DND-41 (cell line): ENCODE measurements at regions not wholly inside any gene's neighbourhood (a gene's known extent, or its start where the extent isn't known, plus 50 kb on each side); places are given as distances from the start of the nearest gene placed in this dataset.

ENCODE experiments used
- ATAC-seq: fragments of 200-7000 bp; cut with Tn5 transposase; 3 replicates; pipeline ENCODE4 v1.9.1; 2021; ENCODE audit warnings: low read depth; ENCODE audit not compliant: insufficient read depth
- DNase-seq: peaks from one replicate; pipeline ENCODE4 v3.0.0-alpha.2; 2020
- H2AFZ ChIP-seq: 2 replicates; pipeline ENCODE4 v1.6.0; 2012; ENCODE audit warnings: low read depth, low read length
- H3K27ac ChIP-seq: 2 replicates; pipeline ENCODE4 v1.5.1; 2012; ENCODE audit warnings: low read length, inconsistent platforms
- H3K27me3 ChIP-seq: fragments of 200-600 bp; sonication (generic); 2 replicates; pipeline ENCODE4 v1.6.0; 2012; ENCODE audit warnings: low read length, mild to moderate bottlenecking, inconsistent platforms; ENCODE audit not compliant: insufficient read depth, poor library complexity
- H3K36me3 ChIP-seq: 2 replicates; pipeline ENCODE4 v1.5.1; 2012; ENCODE audit warnings: low read length, inconsistent platforms; ENCODE audit not compliant: insufficient read depth
- H3K4me1 ChIP-seq: 2 replicates; pipeline ENCODE4 v1.5.1; 2012; ENCODE audit warnings: mild to moderate bottlenecking, low read length; ENCODE audit not compliant: insufficient read depth
- H3K4me2 ChIP-seq: 2 replicates; pipeline ENCODE4 v1.6.0; 2012; ENCODE audit warnings: mild to moderate bottlenecking, moderate library complexity, low read length, inconsistent platforms; ENCODE audit not compliant: insufficient read depth
- H3K4me3 ChIP-seq, 2 experiments: fragments of 200-600 bp in 1 of 2; shearing (Covaris generic) in 1 of 2; 2 replicates each; pipeline ENCODE4 v1.5.1; 2012 to 2016; ENCODE audit warnings: inconsistent platforms in 2 of 2, low read length in 2 of 2, mild to moderate bottlenecking in 2 of 2, low read depth in 1 of 2, moderate library complexity in 1 of 2
- H3K79me2 ChIP-seq: 2 replicates; pipeline ENCODE4 v1.6.0; 2012; ENCODE audit warnings: low read length, inconsistent platforms; ENCODE audit not compliant: insufficient read depth
- H3K9ac ChIP-seq: 2 replicates; pipeline ENCODE4 v1.6.0; 2012; ENCODE audit warnings: low read depth, mild to moderate bottlenecking, inconsistent platforms, low read length, moderate library complexity
- H3K9me3 ChIP-seq: 2 replicates; pipeline ENCODE4 v1.5.1; 2012; ENCODE audit warnings: low read length, moderate library complexity, mild to moderate bottlenecking, inconsistent platforms; ENCODE audit not compliant: insufficient read depth, severe bottlenecking
- H4K20me1 ChIP-seq: 2 replicates; pipeline ENCODE4 v1.6.0; 2012; ENCODE audit warnings: low read length; ENCODE audit not compliant: insufficient read depth
- CTCF ChIP-seq: IDR thresholded peaks from 2 replicates; pipeline ENCODE4 v1.5.1; 2012; ENCODE audit warnings: borderline replicate concordance, low read length, moderate library complexity, mild to moderate bottlenecking; ENCODE audit not compliant: poor library complexity, severe bottlenecking; ENCODE audit errors: extremely low read depth
- EZH2 ChIP-seq: IDR thresholded peaks from 3 replicates; pipeline ENCODE4 v1.6.1; 2012; ENCODE audit warnings: borderline replicate concordance, low read depth, mild to moderate bottlenecking, moderate library complexity, low read length, inconsistent platforms; ENCODE audit not compliant: severe bottlenecking

- no peaks in the 10 kb centered on the region for H3K36me3 ChIP-seq
- no peak overlapping the region for H3K4me3 ChIP-seq
- ATAC-seq (peak; percentile 82), DNase-seq (peak; percentile 44)
- no peaks in the 10 kb centered on the region for H3K79me2 ChIP-seq
- no peaks in the 10 kb centered on the region for H4K20me1 ChIP-seq
- H3K27ac ChIP-seq = no peak overlapping the region
- no peak overlapping the region for H2AFZ ChIP-seq
- H3K9me3 ChIP-seq = no peaks in the 10 kb centered on the region
- no peak overlapping the region for H3K4me2 ChIP-seq
- H3K4me1 ChIP-seq = no peaks in the 10 kb centered on the region
- no peak overlapping the region for H3K9ac ChIP-seq
- H3K27me3 ChIP-seq = no peaks in the 10 kb centered on the region
- peak; percentile 72 for TF ChIP-seq CTCF
- TF ChIP-seq EZH2 = no peak
Observed at GRCh38 chr4:115851918-115852766, 738.7 kb upstream of the NDST4 start.

- Histone ChIP-seq H3K4me2 (no peak overlapping the region), H3K27me3 (no peaks in the 10 kb centered on the region), H3K9me3 (no peaks in the 10 kb centered on the region), H3K36me3 (no peaks in the 10 kb centered on the region), H3K9ac (no peak overlapping the region), H2AFZ (no peak overlapping the region), H3K79me2 (no peaks in the 10 kb centered on the region), H3K27ac (no peak overlapping the region), H3K4me1 (no peaks in the 10 kb centered on the region), H3K4me3 (no peak overlapping the region), H4K20me1 (no peaks in the 10 kb centered on the region)
- no peak for ATAC-seq
- TF ChIP-seq EZH2 = no peak
- no peak for TF ChIP-seq CTCF
- no peak for DNase-seq
Observed at GRCh38 chr4:115850799-115851509, 737.5 kb upstream of the NDST4 start.

GRCh38 chr4:115844180-115844579 lies 730.8 kb upstream of the NDST4 start:
- Histone ChIP-seq H3K4me1 (no peaks in the 10 kb centered on the region), H3K36me3 (no peaks in the 10 kb centered on the region), H3K27me3 (no peaks in the 10 kb centered on the region), H3K9ac (no peak overlapping the region), H3K27ac (no peak overlapping the region), H3K4me2 (no peak overlapping the region), H2AFZ (no peak overlapping the region), H4K20me1 (no peaks in the 10 kb centered on the region), H3K79me2 (no peaks in the 10 kb centered on the region), H3K4me3 (no peak overlapping the region), H3K9me3 (no peaks in the 10 kb centered on the region)
- DNase-seq (no peak), ATAC-seq (no peak)
- TF ChIP-seq CTCF = no peak
- TF ChIP-seq EZH2 = no peak
